ENCODE measurements at regions not wholly inside any gene's neighbourhood (a gene's known extent, or its start where the extent isn't known, plus 50 kb on each side); places are given as distances from the start of the nearest gene placed in this dataset.

DNA sequence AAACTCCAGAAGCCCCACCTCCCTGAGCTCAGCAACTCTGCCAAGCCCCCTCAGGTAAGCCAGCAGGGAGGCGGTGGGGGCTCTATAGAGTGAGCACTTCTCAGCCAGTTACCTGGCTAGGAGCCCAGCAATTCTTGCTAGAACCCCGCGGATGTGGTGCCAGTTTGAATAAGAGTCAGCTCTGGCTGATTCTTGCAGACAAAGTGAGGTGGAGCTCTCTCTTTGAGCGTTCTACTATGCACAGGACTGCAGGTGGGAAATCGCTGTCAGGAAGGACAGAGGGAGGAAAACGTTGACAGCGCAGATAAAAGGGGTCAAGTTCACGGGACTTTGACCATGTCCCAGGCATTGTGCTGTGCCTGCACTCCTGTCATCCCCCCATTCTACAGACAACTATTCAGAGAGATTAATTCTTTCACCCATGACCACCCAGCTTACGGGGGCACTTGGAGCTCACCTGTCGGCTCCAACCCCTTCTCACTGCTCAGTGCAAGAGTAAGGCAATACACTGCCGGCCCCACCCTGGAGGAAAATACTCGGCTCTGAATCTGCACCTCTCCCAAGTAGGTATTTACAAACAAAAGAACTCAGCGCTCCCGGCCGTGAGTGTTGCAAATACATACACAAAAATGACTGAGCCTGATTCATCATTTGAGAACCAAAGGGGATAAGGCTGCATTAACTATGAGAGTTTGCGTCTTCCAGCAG lies 92.9 kb downstream of the ANKRD60 start:
- no peak for DNase-seq (ENCODE audit: low read depth)
- no peak overlapping the region for H3K4me3 ChIP-seq (ENCODE audit: low read depth, low read length)
- TF ChIP-seq, protein P1, sequence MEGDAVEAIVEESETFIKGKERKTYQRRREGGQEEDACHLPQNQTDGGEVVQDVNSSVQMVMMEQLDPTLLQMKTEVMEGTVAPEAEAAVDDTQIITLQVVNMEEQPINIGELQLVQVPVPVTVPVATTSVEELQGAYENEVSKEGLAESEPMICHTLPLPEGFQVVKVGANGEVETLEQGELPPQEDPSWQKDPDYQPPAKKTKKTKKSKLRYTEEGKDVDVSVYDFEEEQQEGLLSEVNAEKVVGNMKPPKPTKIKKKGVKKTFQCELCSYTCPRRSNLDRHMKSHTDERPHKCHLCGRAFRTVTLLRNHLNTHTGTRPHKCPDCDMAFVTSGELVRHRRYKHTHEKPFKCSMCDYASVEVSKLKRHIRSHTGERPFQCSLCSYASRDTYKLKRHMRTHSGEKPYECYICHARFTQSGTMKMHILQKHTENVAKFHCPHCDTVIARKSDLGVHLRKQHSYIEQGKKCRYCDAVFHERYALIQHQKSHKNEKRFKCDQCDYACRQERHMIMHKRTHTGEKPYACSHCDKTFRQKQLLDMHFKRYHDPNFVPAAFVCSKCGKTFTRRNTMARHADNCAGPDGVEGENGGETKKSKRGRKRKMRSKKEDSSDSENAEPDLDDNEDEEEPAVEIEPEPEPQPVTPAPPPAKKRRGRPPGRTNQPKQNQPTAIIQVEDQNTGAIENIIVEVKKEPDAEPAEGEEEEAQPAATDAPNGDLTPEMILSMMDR (IDR thresholded peaks at IDR 0.05; ENCODE audit: insufficient read depth, low read depth, low read length), result no peak

DNA sequence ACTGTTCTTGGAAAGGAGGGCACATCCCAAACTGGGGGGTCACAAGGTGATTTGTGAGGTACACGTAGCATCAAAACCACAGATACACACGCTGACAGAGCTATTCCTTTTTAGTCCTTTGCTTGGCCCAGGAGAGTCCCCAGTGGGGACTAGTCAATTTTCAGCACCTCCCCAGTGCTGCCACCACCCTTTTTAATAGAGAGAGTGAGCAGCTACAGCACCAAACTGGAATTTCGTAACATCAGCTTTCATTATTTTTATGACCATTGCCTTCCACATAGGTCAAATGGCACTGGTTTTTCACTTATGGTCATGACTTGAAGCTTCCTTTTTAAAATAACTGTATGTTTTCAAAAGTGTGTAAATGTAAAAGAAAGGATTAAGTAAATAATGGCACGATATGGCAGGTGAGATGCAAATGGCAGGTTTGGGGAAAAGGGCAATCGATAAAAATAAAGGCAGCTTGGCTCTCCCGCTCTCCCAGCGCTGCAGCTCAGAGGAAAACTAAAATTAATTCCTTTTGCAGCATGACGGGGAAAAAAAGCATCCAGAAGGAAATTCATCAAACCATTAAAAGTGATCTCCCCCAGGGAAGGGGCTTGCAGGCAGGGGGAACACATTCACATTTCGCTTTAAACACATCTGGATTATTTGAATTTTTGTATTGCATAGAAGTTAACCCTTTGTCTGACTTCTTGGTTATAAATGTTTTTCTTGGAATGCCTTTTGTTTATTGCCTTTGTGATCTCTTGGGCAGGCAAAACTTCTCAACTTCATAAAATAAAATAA lies 95.2 kb downstream of the ANKRD60 start:
- DNase-seq (ENCODE audit: low read depth), result peak; percentile 60
- TF ChIP-seq, protein P1 (IDR thresholded peaks at IDR 0.05; ENCODE audit: insufficient read depth, low read depth, low read length), result no peak
- H3K4me3 ChIP-seq (ENCODE audit: low read depth, low read length), result no peak overlapping the region

DNA sequence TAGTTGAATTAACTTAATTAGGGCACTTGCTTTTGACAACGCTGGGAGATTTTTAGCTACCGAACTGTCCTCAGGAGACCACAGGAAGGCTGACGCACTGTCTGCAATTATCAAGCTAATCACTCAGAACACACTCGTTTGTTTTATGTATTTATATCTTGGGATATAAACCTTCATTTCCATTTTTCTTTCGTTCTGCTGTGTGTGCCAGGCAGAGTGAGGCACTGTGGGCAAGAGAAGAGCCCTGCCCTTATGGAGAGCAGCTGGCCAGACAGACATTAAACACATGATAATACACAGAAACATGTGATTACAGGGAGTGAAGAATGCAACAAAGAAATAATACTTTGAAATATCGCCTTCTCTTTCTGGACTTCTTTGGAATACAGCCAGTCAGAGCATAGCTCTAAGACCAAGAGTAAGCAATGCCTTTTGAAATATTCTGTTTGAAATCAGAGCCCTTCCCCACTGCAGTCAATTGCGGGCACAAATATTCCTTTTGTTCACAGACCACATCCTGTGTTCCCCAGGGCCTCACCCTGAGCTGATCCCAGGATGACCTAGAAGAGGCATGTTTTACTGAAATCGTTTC lies 96.8 kb downstream of the ANKRD60 start:
- peak; percentile 75 for DNase-seq (ENCODE audit: low read depth)
- TF ChIP-seq, protein P1 (IDR thresholded peaks at IDR 0.05; ENCODE audit: insufficient read depth, low read depth, low read length), result no peak
- H3K4me3 ChIP-seq (ENCODE audit: low read depth, low read length), result no peak overlapping the region

DNA sequence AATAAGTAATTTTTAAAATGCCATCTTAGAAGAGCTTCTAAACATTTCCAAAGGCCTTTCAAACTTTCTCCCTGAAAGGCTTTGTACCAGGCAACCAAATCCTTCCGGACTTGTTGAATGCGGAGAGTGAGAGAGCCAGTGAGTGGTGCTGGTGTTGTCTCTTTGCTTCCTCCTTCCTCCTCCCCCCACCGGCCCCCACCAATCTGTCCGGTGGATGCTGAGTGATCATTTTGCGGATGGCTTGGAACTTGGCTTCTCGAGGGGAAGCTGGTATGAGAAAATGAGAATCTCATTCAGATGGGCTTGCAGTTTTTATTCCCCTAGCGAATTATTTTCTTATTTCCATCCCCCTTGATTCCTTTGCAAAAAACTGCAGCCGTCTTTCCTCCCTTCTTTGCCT lies 97.3 kb downstream of the ANKRD60 start:
- TF ChIP-seq, protein P1 (IDR thresholded peaks at IDR 0.05; ENCODE audit: insufficient read depth, low read depth, low read length), result no peak
- no peak overlapping the region for H3K4me3 ChIP-seq (ENCODE audit: low read depth, low read length)
- DNase-seq (ENCODE audit: low read depth), result no peak

DNA sequence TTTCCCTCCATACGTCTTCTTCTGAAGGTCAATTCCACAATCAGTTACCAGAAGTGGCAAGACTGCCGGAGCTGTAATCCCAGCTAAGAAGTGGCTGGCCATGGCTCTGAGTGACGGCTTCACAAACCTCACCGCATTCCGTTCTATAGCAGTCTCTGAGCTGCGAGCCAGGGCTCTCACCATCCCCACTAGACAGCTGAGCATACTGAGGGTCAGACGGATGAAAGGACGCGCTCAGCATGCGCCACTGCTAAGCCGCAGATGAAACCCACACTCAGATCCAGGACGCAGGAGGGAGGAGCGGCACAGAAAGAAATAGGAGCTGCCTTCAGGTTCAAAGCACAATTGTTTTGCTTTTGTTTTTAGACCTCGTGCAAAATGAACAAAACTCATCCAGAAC lies 97.9 kb downstream of the ANKRD60 start:
- no peak for DNase-seq (ENCODE audit: low read depth)
- TF ChIP-seq, protein P1 (IDR thresholded peaks at IDR 0.05; ENCODE audit: insufficient read depth, low read depth, low read length), result no peak

DNA sequence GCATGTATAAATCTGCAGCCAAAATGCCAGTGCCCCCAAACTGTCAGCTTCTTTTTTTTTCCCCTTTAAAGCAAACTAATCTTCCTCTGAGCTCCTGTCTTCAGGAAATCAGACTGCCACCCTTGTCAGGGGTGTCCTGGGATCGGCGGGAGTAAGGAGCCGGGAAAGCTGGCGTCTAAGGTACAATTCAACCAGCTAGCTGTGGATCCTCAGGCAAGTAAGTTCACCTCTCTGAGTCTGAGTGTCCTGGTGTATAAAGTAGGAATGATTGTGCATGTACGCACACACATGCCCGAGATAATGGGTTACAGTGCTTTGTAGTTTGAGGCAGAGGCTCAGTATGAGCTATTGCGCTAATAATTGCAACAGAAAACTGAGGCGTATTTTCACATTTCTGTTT lies 98.3 kb downstream of the ANKRD60 start:
- TF ChIP-seq, protein P1 (IDR thresholded peaks at IDR 0.05; ENCODE audit: insufficient read depth, low read depth, low read length), result no peak
- no peak overlapping the region for H3K4me3 ChIP-seq (ENCODE audit: low read depth, low read length)
- no peak for DNase-seq (ENCODE audit: low read depth)

More for the DNA sequence above, 97.9 kb downstream of the ANKRD60 start:
- no peak overlapping the region for H3K4me3 ChIP-seq (ENCODE audit: low read depth, low read length)
